ENCODE measurements at regions not wholly inside any gene's neighbourhood (a gene's known extent, or its start where the extent isn't known, plus 50 kb on each side); places are given as distances from the start of the nearest gene placed in this dataset.

DNA sequence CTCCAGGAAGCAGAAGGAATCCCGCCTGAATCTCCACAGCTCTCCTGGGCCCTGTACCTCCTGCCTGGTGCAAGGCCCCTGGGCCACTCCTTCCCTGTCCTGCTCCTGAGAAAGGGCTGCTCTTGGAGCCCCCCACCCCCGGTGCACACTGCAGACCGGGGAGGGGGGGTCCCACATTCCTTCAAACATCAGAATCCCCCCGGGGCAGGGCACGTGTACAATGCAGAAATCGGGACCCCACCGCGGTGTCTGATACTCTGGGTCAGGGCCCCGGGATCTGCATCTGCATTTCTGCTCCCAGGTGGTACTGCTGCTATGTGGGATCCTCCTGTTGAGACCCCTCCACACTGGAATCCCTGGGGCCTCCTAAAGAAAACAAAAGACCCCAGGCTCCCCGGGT lies 99.5 kb upstream of the GSE1 start:
- TF ChIP-seq, protein P1, sequence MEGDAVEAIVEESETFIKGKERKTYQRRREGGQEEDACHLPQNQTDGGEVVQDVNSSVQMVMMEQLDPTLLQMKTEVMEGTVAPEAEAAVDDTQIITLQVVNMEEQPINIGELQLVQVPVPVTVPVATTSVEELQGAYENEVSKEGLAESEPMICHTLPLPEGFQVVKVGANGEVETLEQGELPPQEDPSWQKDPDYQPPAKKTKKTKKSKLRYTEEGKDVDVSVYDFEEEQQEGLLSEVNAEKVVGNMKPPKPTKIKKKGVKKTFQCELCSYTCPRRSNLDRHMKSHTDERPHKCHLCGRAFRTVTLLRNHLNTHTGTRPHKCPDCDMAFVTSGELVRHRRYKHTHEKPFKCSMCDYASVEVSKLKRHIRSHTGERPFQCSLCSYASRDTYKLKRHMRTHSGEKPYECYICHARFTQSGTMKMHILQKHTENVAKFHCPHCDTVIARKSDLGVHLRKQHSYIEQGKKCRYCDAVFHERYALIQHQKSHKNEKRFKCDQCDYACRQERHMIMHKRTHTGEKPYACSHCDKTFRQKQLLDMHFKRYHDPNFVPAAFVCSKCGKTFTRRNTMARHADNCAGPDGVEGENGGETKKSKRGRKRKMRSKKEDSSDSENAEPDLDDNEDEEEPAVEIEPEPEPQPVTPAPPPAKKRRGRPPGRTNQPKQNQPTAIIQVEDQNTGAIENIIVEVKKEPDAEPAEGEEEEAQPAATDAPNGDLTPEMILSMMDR (IDR thresholded peaks at IDR 0.05): no peak
- no peak for TF ChIP-seq POLR2A (IDR thresholded peaks at IDR 0.05)

All from body of pancreas (tissue), 4 donors.